Keratinocyte (primary cell): ENCODE measurements at regions not wholly inside any gene's neighbourhood (a gene's known extent, or its start where the extent isn't known, plus 50 kb on each side); places are given as distances from the start of the nearest gene placed in this dataset.

Experiments used
- DNase-seq: peaks from one replicate; pipeline ENCODE4 v3.0.0-alpha.2; 2011; ENCODE audit warnings: low read depth, missing footprints, low spot score
- FAIRE-seq: peaks from 2 replicates; lab custom pipeline; 2011; peaks lifted over from hg19 to GRCh38; lab: Jason Lieb, UNC
- H2AFZ ChIP-seq: 2 replicates; pipeline ENCODE4 v1.6.0; 2012; ENCODE audit warnings: low read length, control low read depth, inconsistent platforms; ENCODE audit not compliant: control insufficient read depth
- H3K27ac ChIP-seq: 2 replicates; pipeline ENCODE4 v1.5.1; 2011; ENCODE audit warnings: low read length; ENCODE audit not compliant: control insufficient read depth, insufficient read depth
- H3K27me3 ChIP-seq: 3 replicates; pipeline ENCODE4 v1.6.0; 2011; ENCODE audit warnings: low read length; ENCODE audit not compliant: control insufficient read depth, insufficient read depth; ENCODE audit errors: extremely low read depth
- H3K36me3 ChIP-seq, 2 experiments: 2 replicates in 1 of 2; 3 replicates in 1 of 2; pipeline ENCODE4 v1.5.1; 2011; ENCODE audit warnings: low read length in 2 of 2, mild to moderate bottlenecking in 1 of 2; ENCODE audit not compliant: control insufficient read depth in 2 of 2, insufficient read depth in 2 of 2; ENCODE audit errors: extremely low read depth in 1 of 2
- H3K4me1 ChIP-seq: 3 replicates; pipeline ENCODE4 v1.5.1; 2011; ENCODE audit warnings: low read length; ENCODE audit not compliant: control insufficient read depth, insufficient read depth; ENCODE audit errors: extremely low read depth
- H3K4me2 ChIP-seq: 3 replicates; pipeline ENCODE4 v1.6.0; 2011; ENCODE audit warnings: low read depth, low read length; ENCODE audit not compliant: control insufficient read depth, insufficient read depth; ENCODE audit errors: extremely low read depth
- H3K4me3 ChIP-seq, 3 experiments: fragments of 200-600 bp in 1 of 3; sonication (generic) in 1 of 3; 2 replicates in 2 of 3; 3 replicates in 1 of 3; pipeline ENCODE4 v1.5.1; 2011 to 2016; ENCODE audit warnings: low read length in 3 of 3, mild to moderate bottlenecking in 3 of 3, control low read depth in 2 of 3, inconsistent platforms in 1 of 3, low read depth in 1 of 3, mixed read lengths in 1 of 3, mixed run types in 1 of 3, moderate library complexity in 1 of 3; ENCODE audit not compliant: control insufficient read depth in 2 of 3, insufficient read depth in 2 of 3; ENCODE audit errors: extremely low read depth in 1 of 3
- H3K79me2 ChIP-seq: 2 replicates; pipeline ENCODE4 v1.6.0; 2012; ENCODE audit warnings: low read length; ENCODE audit not compliant: control insufficient read depth, insufficient read depth
- H3K9ac ChIP-seq: 3 replicates; pipeline ENCODE4 v1.6.0; 2011; ENCODE audit warnings: low read length; ENCODE audit not compliant: control insufficient read depth, insufficient read depth; ENCODE audit errors: extremely low read depth
- H3K9me1 ChIP-seq: 3 replicates; pipeline ENCODE4 v1.6.0; 2011; ENCODE audit warnings: low read length; ENCODE audit not compliant: control insufficient read depth, insufficient read depth; ENCODE audit errors: extremely low read depth
- H3K9me3 ChIP-seq: 2 replicates; pipeline ENCODE4 v1.5.1; 2012; ENCODE audit warnings: low read depth, low read length; ENCODE audit not compliant: control insufficient read depth
- H4K20me1 ChIP-seq: 3 replicates; pipeline ENCODE4 v1.6.0; 2011; ENCODE audit warnings: low read length; ENCODE audit not compliant: control insufficient read depth, insufficient read depth; ENCODE audit errors: extremely low read depth
- EZH2 ChIP-seq: IDR thresholded peaks from one replicate; pipeline ENCODE4 v1.6.1; 2012; ENCODE audit warnings: inconsistent platforms, mild to moderate bottlenecking, low read length, moderate library complexity
- dilution Hi-C: fragments of 300-500 bp; cut with MboI; formaldehyde crosslinking; loops from one replicate; pipeline ENCODE4 v1.7.0; 2020; ENCODE audit warnings: low sequenced_read_pairs; ENCODE audit not compliant: extremely low pct_ligation_motif_present
- TF ChIP-seq, protein P1 (sequence below), 3 experiments: IDR thresholded peaks in 1 of 3; conservative IDR thresholded peaks in 1 of 3; optimal IDR thresholded peaks in 1 of 3; 2 replicates in 2 of 3; 3 replicates in 1 of 3; pipeline versions ENCODE3 to v1.5.1; 2011; ENCODE audit warnings: low read length in 3 of 3, mild to moderate bottlenecking in 3 of 3, moderate library complexity in 2 of 3, control low read depth in 1 of 3, inconsistent platforms in 1 of 3; ENCODE audit not compliant: insufficient read depth in 2 of 3; ENCODE audit errors: extremely low read depth in 1 of 3

DNA sequence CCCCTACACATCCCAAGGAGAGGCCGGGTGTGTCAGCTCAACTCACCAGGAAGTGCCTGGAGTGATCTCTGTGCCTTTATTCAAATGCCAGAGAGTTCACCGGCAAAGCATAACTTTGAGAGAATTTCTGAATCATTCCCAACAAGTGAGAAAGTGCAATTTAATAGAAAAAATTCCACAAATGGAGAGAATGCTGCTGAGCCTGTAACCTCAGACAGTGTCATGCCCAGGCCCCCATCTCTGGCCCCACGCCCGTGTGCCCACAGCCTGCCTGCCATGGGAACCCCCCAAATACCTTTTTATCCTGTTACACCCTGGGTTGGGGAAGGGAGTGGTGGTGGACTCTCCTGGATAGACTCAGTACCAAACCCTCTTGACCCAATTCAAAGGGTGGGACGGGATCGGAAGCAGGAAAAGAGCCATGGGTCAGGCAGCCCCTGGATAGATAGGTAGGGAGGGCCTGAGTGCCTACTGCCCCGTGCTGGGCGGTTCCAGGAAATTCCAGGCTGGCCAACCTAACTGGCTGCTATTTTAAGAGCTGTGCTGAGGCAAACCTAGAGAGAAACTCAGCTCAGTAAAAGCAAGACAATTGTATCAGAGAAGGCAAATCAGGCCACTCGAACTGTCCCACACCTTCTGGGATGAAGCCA is 179.0 kb upstream of the FOXA2 start:
- no peaks in the 10 kb centered on the region for H3K27me3 ChIP-seq
- H3K9me3 ChIP-seq = no peaks in the 10 kb centered on the region
- H3K9me1 ChIP-seq = no peaks in the 10 kb centered on the region
- H4K20me1 ChIP-seq = no peaks in the 10 kb centered on the region
- TF ChIP-seq, protein P1, sequence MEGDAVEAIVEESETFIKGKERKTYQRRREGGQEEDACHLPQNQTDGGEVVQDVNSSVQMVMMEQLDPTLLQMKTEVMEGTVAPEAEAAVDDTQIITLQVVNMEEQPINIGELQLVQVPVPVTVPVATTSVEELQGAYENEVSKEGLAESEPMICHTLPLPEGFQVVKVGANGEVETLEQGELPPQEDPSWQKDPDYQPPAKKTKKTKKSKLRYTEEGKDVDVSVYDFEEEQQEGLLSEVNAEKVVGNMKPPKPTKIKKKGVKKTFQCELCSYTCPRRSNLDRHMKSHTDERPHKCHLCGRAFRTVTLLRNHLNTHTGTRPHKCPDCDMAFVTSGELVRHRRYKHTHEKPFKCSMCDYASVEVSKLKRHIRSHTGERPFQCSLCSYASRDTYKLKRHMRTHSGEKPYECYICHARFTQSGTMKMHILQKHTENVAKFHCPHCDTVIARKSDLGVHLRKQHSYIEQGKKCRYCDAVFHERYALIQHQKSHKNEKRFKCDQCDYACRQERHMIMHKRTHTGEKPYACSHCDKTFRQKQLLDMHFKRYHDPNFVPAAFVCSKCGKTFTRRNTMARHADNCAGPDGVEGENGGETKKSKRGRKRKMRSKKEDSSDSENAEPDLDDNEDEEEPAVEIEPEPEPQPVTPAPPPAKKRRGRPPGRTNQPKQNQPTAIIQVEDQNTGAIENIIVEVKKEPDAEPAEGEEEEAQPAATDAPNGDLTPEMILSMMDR (optimal IDR thresholded peaks at IDR 0.05 in 1 of 3, IDR thresholded peaks at IDR 0.05 in 1 of 3, conservative IDR thresholded peaks at IDR 0.05 in 1 of 3; ENCODE audit: extremely low read depth in 1 of 3, insufficient read depth in 2 of 3, low read length in 3 of 3) = no peak
- TF ChIP-seq EZH2 = no peak
- H3K4me3 ChIP-seq = peak overlapping the region; percentile 23 to 47 (median 30)
- FAIRE-seq (peak; percentile 98), DNase-seq (no peak)
- dilution Hi-C loops = no loop called here
- H2AFZ ChIP-seq = peak overlapping the region; percentile 40
- peak overlapping the region; percentile 60 for H3K9ac ChIP-seq
- H3K27ac ChIP-seq = peak overlapping the region; percentile 89
- no peaks in the 10 kb centered on the region for H3K36me3 ChIP-seq
- no peaks in the 10 kb centered on the region for H3K79me2 ChIP-seq
- H3K4me1 ChIP-seq = peaks cover 37% of the 10 kb centered on the region
- H3K4me2 ChIP-seq = peak overlapping the region; percentile 39

DNA sequence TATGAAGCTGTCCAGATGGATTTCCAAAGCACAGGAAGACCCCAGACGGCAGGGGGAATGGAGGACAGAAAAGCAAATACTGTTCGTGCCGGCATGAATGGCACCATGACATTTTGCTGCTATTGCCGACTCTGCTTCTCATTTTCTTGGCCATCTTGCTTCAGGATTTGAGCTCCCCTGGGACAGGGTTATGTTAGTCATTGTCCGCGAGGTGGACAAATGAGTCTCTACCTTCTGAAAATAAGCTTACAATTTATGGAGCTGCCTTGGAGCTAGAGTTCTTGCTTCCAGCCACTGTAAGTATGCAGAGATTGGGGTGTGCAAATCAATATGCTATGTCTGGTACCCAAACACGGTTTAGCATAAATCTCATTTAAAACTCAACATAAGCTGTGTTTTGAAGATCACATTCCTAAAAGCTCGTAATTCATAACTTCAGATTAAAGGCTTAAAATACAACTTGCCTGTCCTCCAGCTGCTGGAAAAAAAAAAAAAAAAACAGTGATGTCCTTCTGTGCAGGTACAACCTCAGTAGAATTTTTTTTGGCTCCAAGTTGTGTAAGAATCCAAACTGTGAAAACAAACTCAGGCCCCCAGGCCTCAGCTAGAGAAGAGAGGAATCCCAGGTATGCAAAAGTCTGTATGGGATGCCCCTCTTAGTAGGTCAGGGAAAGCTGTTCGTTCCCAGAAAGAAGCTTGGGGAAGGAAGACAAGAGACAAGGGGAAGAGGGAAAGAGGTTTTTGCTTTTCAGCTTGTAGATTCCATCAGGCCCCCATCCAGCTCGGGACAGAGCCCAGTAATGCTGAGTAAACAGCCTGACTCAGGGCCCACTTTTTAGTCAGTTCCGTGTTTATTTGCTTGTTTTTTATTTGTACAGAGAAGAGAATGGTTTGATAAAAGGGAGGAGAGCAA is 184.2 kb upstream of the FOXA2 start:
- no peaks in the 10 kb centered on the region for H3K9me1 ChIP-seq
- H3K4me1 ChIP-seq = peaks cover 32% of the 10 kb centered on the region
- peak; percentile 51 for FAIRE-seq
- no peak overlapping the region for H3K27ac ChIP-seq
- no peaks in the 10 kb centered on the region for H3K27me3 ChIP-seq
- no peaks in the 10 kb centered on the region for H3K36me3 ChIP-seq
- H3K4me2 ChIP-seq = no peak overlapping the region
- H2AFZ ChIP-seq = peak overlapping the region; percentile 58
- no peak overlapping the region for H3K4me3 ChIP-seq
- no peak for DNase-seq
- H3K79me2 ChIP-seq = no peaks in the 10 kb centered on the region
- dilution Hi-C loops = no loop called here
- no peak for TF ChIP-seq EZH2
- TF ChIP-seq, protein P1 (optimal IDR thresholded peaks at IDR 0.05 in 1 of 3, IDR thresholded peaks at IDR 0.05 in 1 of 3, conservative IDR thresholded peaks at IDR 0.05 in 1 of 3; ENCODE audit: extremely low read depth in 1 of 3, insufficient read depth in 2 of 3, low read length in 3 of 3) = no peak
- H3K9me3 ChIP-seq = no peaks in the 10 kb centered on the region
- H3K9ac ChIP-seq = no peak overlapping the region
- H4K20me1 ChIP-seq = no peaks in the 10 kb centered on the region
